Mammary epithelial cell (primary cell): ENCODE measurements at regions not wholly inside any gene's neighbourhood (a gene's known extent, or its start where the extent isn't known, plus 50 kb on each side); places are given as distances from the start of the nearest gene placed in this dataset.

Experiments
- CTCF ChIP-seq, 2 donors: IDR thresholded peaks in 1 of 2; conservative IDR thresholded peaks in 1 of 2; 2 replicates each; pipeline ENCODE4 v1.5.1; 2011 to 2012; ENCODE audit warnings: inconsistent platforms in 2 of 2, low read length in 2 of 2, mild to moderate bottlenecking in 2 of 2, control low read depth in 1 of 2, low read depth in 1 of 2; ENCODE audit not compliant: insufficient read depth in 1 of 2; ENCODE audit errors: extremely low read depth in 1 of 2
- EZH2 ChIP-seq: IDR thresholded peaks from 2 replicates; pipeline ENCODE4 v1.6.1; 2012; ENCODE audit warnings: low read length, inconsistent platforms, borderline replicate concordance

GRCh38 chr6:95423331-95423730, 154.0 kb upstream of the MANEA start:
- no peak for TF ChIP-seq CTCF (conservative IDR thresholded peaks at IDR 0.05 in 1 of 2, IDR thresholded peaks at IDR 0.05 in 1 of 2; ENCODE audit: extremely low read depth in 1 of 2, insufficient read depth in 1 of 2, low read depth in 1 of 2, low read length in 2 of 2)
- TF ChIP-seq EZH2, result no peak
